HG03060 (cell line): ENCODE measurements at regions not wholly inside any gene's neighbourhood (a gene's known extent, or its start where the extent isn't known, plus 50 kb on each side); places are given as distances from the start of the nearest gene placed in this dataset.
"Not testable (repeated sequence)": the region's sequence is repeated elsewhere in the genome, so short reads cannot be mapped to it uniquely, and the experiment has no call there.

Experiments used
- ATAC-seq: cut with Tn5 transposase; IDR thresholded peaks from one replicate; pipeline ENCODE4 v1.9.1; 2021; ENCODE audit warnings: low read depth, moderate number of reproducible peaks; ENCODE audit not compliant: unreplicated experiment

GRCh38 chr6:66048684-66049474 lies 341.9 kb upstream of the EYS start:
- ATAC-seq: no peak

GRCh38 chr6:66032626-66033025 lies 325.6 kb upstream of the EYS start:
- ATAC-seq: no peak

GRCh38 chr6:66029391-66029790 lies 322.4 kb upstream of the EYS start:
- ATAC-seq: no peak

GRCh38 chr6:65999288-65999791 lies 292.3 kb upstream of the EYS start:
- ATAC-seq: no peak

GRCh38 chr6:65998544-65998943 lies 291.5 kb upstream of the EYS start:
- ATAC-seq: no peak

- no peak for ATAC-seq
Measured at GRCh38 chr6:65997539-65997938, 290.5 kb upstream of the EYS start.

- no peak for ATAC-seq
Measured at GRCh38 chr6:65996096-65996495, 289.1 kb upstream of the EYS start.

GRCh38 chr6:65989676-65990075 lies 282.6 kb upstream of the EYS start:
- ATAC-seq: no peak

GRCh38 chr6:65988006-65988405 lies 281.0 kb upstream of the EYS start:
- ATAC-seq: no peak

- ATAC-seq: no peak
Measured at GRCh38 chr6:65984089-65984488, 277.1 kb upstream of the EYS start.

- no peak for ATAC-seq
Measured at GRCh38 chr6:65979120-65979519, 272.1 kb upstream of the EYS start.

- ATAC-seq: not testable (repeated sequence)
Measured at GRCh38 chr6:65971252-65971651, 264.2 kb upstream of the EYS start.

- no peak for ATAC-seq
Measured at GRCh38 chr6:65964261-65964660, 257.2 kb upstream of the EYS start.

- no peak for ATAC-seq
Measured at GRCh38 chr6:65955034-65955433, 248.0 kb upstream of the EYS start.

GRCh38 chr6:65948062-65948461 lies 241.0 kb upstream of the EYS start:
- ATAC-seq: no peak

- ATAC-seq: no peak
Measured at GRCh38 chr6:65943548-65943947, 236.5 kb upstream of the EYS start.

GRCh38 chr6:65943051-65943450 lies 236.0 kb upstream of the EYS start:
- ATAC-seq: no peak

GRCh38 chr6:65938000-65938399 lies 231.0 kb upstream of the EYS start:
- ATAC-seq: no peak

- ATAC-seq: no peak
Measured at GRCh38 chr6:65935412-65935811, 228.4 kb upstream of the EYS start.

- ATAC-seq: no peak
Measured at GRCh38 chr6:65933390-65933789, 226.4 kb upstream of the EYS start.

- no peak for ATAC-seq
Measured at GRCh38 chr6:65927141-65927540, 220.1 kb upstream of the EYS start.

- ATAC-seq: no peak
Measured at GRCh38 chr6:65924411-65924810, 217.4 kb upstream of the EYS start.
